ENCODE measurements at regions not wholly inside any gene's neighbourhood (a gene's known extent, or its start where the extent isn't known, plus 50 kb on each side); places are given as distances from the start of the nearest gene placed in this dataset.
"Not testable (repeated sequence)": the region's sequence is repeated elsewhere in the genome, so short reads cannot be mapped to it uniquely, and the experiment has no call there.

DNA sequence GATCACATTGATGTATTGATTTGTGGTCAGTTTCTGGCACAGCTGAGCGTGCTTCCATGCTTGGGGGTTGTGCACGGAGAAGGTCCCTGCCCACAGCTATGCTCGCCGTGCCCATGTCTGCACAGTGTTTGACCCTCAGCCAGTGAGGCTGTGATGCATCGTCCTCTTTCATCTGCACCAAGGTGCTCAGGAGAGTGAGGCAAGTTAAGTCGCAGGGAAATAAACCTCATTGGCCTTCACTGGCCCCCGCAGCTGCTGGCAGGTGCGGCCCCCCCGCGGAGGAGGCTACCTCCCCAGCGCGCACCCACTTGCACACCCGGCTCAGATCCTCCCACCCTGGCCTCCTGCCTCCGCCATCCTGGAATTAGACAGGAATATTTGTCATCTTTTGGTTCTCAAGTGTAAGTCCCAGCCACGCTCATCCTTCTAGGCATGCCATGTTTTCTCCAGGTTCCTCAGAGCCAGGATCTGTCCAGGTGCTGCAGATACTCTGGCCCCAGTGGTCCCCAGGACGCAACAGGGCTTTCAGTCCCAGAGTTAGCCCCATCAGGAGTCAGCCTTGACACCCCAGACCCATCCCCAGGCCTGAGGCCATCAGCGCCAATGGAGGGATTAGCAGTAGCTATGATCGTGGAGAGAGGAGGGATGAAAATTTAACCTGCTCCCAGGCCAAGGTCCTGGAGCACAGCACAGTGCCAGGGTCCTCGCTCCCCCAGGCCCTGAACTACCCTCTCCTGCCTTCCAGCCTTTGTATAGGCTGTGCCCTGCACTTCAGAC, 93.7 kb downstream of the OAT start:
- no peak for DNase-seq (ENCODE audit: low read depth, low spot score)

DNA sequence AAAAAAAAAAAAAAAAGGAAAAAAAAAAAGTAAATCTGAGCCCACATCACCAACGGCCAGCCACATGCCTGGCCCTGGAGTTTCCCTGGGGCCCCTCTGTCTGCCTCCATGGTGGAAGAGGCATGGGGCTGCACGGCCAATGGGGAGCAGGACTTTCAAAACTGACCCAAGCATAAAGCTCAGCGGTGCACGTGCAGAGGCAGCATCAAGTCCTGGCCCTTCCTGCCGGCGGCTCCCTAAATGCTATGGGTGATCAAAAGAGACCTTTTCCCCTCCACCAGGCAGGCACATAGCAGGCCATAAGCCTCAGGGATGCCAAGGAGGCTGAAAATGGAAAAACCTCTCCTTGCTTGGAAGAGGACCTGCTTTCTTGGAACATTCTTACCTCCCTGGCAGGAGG, 94.3 kb downstream of the OAT start:
- no peak for DNase-seq (ENCODE audit: low read depth, low spot score)

DNA sequence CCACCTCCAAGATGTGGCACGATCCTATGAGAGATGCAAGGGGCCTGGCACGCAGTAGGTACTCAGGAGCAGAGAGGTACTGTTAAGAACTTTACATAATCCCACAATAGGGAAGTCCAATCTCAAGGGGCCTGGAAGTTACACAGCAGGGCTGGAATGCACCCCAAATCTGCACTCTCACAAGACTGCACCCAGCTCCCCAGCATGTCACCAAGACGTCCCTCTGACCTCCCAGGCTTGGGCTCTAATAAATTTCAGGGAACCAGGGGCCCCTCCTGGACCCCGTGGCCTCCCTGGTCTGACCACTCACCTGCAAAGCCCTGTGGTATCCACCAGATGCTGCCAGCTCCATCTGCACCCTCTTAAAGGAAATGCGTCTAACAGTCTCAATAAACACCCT, 94.9 kb downstream of the OAT start:
- DNase-seq (ENCODE audit: low read depth, low spot score): no peak

DNA sequence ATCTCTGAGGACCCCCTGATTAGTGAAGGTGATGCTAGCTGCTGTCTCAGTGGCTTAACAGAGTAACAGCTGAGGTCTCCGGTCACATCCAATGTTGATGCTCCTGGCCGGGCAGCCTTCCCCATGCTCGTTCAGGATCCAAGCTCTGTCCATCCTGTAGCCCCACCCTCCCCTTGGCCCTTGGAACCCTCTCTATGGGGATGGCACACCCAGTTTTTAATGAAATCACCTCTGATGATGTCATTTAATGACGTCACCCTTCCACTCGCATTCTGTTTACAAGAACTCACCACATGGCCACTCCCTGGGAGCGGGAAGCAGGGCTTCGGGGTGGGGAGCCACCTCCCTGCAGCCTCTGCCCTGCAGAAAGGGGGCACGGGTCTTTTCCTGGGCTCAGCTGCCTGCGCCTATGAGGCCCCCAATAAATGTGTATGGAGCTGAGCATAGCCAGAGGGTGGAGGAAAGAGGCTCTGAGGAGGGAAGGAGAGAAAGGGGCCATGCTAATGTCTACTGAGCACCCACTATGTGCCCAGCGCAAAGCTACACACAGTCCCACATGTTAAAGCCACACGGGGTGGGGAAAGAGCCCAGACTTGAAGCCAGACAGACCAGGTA, 95.5 kb downstream of the OAT start:
- DNase-seq (ENCODE audit: low read depth, low spot score): no peak

DNA sequence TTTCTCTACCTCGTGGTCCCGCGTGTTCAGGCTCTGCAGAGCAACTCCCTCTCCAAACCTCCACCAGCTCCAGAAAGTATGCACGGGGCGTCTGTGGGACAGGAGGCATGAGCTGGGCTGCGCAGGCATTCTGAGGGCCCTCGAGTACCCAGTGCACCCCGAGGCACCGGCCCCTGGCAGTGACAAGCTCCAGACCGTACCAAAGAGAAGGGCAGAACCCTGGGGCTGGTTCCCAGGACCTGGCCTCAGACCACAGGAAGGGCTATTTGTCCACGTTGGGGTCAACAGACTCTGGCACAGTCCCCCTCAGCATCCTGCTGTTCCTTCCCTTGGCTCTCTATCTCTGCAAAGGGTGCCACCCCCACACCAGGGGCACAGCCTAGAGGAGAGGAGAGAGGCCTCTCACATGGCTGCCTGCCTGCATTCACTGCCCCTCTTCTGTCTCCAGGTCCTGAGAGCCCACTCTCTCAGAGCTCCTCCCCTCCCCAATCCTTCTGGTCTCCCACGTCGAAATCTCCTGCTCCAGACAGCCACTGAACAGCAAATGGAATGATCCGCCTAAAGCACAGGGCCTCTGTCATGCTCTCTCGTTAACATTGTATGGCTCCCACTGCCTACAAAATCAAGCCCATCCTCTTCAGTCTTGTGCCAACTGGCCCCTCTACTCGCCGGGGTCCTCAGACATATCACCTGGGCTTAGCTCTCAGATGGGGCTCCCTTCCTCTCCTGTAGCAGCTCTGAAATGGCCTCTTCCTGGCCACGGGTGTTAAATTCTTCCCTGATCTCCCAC, 96.3 kb downstream of the OAT start:
- no peak for DNase-seq (ENCODE audit: low read depth, low spot score)

DNA sequence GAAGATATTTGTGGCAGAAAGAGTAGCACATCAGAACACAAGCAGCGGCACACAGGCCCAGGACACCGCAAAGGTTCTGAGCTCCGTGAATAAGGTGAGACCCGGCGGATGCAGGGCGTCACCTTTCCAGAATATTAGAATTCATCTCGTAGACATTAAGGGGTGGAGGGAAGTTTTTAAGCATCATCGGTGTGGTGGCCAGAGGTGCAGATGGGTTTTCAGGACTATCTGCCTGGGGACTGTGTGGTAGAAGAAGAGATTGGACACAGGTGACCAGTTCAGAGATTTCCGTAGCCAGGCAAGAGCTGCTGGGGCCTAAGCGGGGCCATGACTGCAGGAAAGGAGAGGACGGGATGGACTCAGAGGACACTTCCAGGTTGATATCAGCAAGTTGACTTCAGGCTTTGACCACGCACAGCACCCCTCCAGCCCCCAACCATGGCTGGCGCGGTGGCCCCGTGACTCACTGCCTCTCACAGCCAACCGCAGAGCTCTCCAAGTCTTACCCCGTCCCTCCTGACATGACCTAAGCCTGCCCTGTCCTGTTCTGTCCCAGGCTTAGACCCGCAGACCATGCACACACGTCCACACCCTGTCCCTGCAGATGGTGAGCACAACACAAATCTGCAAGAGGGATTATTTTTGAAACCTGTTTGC, 97.2 kb downstream of the OAT start:
- no peak for DNase-seq (ENCODE audit: low read depth, low spot score)

DNA sequence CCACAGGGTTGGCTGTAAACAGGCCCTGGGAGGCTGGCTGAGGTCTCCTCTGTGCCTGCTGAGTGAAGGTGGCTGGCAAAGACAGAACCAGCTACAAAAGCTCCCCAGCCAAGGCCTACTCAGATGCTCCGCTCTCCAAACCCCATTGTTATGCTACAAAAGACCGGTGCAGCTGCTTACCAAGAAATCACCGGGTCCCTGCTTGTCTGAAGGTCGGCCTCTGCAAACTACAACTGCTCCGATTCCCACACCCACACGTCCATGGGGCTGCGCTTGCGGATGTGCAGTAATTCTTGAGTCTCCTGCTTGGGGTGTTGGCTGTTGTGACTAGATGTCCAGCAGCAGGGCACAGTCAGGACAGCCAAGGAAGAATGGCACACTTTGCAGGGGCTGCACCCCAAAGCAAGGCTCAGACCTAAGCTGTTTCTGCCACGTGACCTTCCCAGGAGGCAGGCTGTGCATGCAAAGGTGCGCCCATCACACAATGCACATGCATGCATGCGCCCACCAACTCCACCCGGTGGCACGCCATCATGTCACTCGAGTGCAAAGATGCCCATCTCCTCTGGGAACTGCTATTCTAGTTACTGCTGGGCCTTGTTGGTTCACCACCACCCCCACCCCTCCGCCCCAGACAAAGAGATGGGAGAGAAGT, 97.8 kb downstream of the OAT start:
- no peak for DNase-seq (ENCODE audit: low read depth, low spot score)

DNA sequence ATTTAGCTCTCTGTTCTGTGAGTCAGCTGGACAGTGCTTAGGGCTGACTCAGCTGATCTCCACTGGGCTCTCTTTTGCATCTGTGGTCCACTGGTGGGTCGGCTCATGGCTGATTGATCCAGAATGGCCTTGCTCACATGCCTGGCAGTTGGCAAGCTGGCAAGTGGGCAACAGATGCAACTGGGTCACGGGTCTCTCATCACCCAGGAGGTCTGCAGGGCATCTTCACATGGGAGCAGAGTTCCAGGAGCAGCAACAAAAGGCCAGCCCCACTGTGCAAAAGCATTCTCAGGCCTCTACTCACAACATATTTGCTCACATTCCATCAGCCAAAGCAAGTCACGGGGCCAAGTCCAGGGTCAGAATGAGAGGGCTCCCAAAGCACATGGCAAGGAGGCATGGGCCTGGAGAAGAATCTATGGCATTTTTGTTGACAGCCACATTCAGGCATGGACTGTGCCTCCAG, 98.8 kb downstream of the OAT start:
- no peak for DNase-seq (ENCODE audit: low read depth, low spot score)

DNA sequence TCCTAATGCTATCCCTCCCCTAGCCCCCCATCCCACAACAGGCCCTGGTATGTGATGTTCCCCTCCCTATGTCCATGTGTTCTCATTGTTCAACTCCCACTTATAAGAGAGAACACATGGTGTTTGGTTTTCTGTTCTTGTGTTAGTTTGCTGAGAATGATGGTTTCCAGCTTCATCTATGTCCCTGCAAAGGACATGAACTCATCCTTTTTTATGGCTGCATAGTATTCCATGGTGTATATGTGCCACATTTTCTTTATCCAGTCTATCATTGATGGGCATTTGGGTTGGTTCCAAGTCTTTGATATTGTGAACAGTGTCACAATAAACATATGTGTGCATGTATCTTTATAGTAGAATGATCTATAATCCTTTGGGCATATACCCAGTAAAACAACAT, 99.2 kb downstream of the OAT start:
- not testable (repeated sequence) for DNase-seq (ENCODE audit: low read depth, low spot score)

DNA sequence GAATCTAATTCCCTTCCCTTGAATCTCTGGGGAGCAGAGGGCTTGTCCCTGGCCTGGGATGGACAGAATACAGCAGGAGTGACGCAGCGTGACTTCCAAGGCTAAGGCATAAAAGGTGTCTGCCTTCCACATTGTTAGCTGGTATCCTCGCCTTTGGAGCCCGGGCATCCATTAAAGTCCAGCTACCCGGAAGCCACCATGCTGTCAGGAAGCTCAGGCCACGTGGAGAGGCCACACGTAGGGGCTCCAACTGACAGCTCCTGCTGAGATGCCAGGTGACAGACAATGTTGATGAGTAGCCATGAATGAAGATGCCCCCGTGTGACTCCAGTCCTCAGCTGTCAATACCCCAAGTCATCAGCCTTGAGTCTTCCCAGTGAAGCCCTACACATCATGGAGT, 99.9 kb downstream of the OAT start:
- no peak for DNase-seq (ENCODE audit: low read depth, low spot score)

DNA sequence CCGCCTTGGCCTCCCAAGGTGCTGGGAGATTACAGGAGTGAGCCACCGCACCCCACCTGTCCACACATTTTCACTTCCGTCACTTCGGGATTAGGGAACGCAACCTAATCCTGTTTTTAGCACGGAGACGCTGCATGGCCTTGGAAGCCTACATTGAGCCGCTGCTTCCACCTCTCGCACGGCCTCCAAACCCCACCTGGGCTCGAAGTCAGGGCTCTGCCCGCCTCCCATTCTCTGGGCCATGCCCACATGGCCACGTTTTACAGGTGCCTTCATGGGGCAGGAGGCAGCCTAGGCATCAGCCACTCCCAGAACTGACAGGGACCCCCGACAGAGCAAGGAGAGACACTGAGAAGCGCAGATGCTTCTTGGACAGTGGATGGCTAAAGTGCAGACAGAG, 100.6 kb downstream of the OAT start:
- no peak for DNase-seq (ENCODE audit: low read depth, low spot score)

DNA sequence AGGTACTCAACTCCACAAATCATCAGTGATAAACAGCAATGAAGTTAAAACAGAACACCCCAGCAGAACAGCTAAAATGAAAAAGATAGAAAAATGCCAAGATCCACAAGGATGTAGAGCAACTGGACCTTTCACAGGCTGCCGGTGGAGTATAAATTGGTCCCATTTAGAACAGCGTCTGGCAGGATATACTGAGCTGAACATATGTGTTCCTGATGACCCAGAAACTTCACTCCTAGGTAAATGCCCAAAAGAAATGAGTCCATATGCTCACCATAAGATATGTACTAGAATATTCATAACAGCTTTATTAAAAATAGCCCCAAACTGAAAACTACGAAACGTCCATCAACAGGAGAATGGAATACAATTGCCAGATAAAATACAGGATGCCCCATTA, 102.4 kb downstream of the OAT start:
- DNase-seq (ENCODE audit: low read depth, low spot score): no peak

DNA sequence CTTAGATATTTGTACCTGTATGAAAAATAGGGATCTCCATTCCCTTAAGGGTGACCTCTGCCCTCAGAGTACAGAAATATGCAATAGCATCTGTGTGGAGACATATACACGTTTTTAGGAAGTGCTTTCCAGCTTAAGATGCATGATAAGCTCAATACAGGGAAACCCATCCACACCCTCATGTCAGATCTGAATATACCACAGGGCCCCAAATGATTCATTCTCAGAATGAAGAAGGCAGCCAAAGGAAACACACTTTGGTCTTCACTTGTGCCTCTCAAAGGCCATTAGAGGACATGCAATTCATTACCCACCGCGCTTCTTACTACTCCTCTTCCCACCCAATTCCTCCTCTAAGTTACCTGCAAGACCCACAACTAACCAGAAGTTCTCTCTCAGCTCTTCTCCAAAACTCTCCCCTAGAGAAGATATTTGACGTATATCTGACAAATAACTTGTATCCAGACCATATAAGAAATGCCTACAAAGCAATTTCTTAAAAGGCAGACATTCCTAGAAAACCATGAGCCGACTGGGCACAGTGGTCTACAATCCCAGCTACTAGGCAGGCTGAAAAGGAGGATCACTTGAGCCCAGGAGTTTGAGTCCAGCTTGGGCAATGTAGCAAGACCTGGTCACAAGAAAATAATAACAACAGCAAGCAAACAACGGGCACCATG, 103.0 kb downstream of the OAT start:
- DNase-seq (ENCODE audit: low read depth, low spot score): no peak

DNA sequence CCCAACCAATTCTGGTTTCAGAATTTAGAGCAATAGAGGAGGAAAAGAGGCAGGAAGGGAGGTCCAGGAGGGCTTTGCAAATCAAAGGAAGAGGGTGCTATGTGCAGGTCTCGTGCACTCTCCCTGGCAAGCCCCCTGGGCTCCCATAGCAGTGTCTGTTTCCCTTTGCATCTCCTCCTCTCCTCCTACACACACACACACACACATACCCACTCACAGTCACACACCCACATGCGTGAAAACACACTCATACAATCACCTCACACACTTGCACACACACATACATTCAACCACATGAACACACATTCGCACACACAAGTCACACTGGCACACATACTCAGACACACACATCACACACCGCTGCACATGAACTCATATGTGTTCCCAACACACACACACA, 105.3 kb downstream of the OAT start:
- DNase-seq (ENCODE audit: low read depth, low spot score): no peak

DNA sequence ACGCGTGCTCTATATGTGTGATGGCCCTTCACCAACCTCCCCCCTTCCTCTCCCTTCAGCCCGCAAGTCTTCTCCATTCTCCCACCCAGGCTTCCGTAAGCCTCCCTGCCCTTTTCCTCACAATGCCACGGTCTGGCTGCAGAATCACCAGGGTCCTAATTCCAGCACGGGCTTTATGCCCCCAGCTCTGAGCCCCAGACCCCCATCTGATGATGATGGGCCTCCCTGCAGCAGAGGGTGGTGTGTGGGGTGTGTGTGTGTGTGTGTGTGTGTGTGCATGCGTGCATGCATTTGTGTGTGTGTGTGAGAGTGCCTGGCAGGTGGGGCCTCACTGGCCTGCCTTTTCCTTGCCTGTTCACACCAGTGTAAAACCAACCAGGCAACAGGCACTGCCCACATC, 109.9 kb downstream of the OAT start:
- DNase-seq (ENCODE audit: low read depth, low spot score): no peak

DNA sequence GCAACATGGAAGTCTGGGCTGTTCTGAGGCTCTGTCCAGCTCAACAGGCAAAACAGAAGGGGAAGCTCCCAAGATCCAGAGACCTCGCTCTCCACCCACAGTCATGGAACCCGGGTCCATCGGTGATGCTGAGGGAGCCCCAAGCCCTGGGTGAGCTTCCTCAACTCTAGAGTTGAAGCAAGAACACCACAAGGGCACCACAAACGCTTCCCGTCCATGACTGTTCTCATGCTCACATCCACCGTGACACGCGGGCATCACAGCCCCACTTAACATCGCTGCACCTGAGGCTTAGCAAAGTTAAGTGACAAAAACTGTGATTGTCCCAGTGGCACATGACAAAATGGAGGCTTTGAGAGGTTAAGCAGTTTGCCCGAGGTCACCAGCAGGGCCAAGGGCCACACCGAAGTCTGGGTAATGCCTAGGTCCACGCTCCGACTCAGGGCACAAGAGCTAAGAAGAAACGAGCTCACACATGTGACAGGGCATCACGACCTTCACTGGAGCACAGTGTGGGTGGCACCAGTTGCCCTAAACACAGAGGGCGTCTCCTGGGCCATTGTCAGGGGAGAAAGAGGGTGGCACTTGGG, 110.6 kb downstream of the OAT start:
- DNase-seq (ENCODE audit: low read depth, low spot score): no peak

DNA sequence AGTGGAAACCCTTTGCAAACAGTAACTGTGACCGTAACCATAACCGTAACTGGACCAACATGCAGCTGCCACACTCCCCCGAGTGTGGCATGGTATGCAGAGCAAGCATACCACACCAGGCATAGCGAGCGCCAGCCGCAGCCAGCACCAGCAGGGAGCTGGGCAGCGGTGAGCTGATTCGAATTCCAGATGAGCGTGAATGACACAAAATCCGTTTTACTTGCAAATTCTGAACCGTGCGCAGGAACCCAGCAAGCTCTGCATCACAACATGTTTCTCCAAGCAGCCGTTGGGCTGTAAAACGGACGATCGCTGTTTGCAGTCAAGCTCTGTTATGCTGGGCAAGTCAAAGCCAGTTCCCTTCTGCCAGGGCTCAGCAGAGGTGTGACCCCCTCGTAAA, 111.1 kb downstream of the OAT start:
- DNase-seq (ENCODE audit: low read depth, low spot score): no peak

DNA sequence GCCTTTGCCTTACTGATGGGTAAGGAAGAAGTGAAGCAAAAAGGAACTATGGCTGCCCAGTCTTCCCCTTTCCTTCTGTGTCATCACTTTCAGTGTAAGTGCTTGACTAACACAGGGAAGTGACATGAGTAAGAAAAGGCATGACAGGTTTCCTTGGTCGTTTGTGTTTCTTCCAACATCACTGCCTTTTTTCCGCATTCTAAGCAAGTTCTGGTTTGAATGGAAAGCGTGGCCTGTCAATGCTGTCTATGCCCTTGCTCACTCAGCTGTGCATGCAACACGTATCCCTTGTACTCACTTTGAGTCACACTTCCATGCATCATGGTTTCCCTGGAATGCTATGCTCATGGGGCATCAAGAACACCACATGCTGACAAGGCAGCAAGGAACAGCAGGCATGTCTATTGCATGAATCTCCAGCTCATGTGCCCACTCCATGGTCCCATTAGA, 111.8 kb downstream of the OAT start:
- no peak for DNase-seq (ENCODE audit: low read depth, low spot score)

DNA sequence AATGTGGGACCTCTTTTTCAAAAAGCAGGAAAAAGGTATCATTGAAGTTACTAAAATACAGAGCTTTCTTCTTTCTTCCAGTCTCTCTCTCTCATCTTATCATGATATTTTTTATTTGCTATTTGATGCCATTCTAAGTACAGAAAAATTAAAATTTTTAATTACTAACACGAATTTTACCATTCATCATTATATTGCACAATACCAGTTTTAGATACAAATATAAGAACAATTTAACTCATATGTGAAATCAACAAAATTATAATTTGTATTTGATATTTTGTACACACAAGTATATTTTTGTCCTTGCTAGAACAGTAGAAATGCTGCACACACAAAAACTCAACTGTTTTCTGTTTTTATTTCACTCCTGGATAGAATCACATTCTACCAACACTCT, 112.2 kb downstream of the OAT start:
- no peak for DNase-seq (ENCODE audit: low read depth, low spot score)

DNA sequence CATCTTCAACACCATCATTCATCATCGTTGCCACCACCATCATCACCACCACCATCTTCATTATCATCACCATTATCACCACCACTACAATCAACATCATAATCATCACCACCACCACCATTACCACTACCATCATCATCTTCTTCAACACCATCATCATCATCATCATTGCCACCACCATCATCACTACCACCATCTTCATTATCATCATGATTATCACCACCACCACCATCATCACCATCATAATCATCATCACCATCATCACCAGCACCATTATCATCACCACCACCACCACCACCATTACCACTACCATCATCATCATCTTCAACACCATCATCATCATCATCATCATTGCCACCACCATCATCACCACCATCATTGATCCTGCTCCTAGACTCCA, 112.7 kb downstream of the OAT start:
- DNase-seq (ENCODE audit: low read depth, low spot score): no peak

DNA sequence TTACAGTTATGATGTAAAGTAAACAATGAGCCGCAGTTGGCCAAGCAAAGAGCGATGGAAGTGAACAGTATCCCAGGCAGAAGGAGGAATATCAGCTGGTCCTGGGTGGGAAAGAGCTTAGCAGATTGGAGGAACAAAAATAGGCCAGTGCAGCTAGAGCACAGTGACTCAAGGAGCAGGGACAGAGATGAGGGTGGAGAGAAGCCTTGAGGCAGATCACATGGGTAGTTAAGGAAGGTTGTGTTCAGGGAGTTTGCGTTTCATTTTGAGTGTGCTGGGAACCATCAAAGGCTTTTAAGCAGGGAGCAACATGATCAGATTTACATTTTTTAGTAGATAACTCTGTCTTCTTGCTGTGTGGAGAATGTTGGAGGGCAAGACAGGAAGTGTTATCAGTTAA, 113.6 kb downstream of the OAT start:
- no peak for DNase-seq (ENCODE audit: low read depth, low spot score)

All from activated CD4-positive, CD25-positive, alpha-beta regulatory T cell treated with anti-CD3 and anti-CD28 coated beads, Interleukin-2, amount 50 U/mL, for 16 hours (primary cell).